ENCODE measurements at regions not wholly inside any gene's neighbourhood (a gene's known extent, or its start where the extent isn't known, plus 50 kb on each side); places are given as distances from the start of the nearest gene placed in this dataset.

DNA sequence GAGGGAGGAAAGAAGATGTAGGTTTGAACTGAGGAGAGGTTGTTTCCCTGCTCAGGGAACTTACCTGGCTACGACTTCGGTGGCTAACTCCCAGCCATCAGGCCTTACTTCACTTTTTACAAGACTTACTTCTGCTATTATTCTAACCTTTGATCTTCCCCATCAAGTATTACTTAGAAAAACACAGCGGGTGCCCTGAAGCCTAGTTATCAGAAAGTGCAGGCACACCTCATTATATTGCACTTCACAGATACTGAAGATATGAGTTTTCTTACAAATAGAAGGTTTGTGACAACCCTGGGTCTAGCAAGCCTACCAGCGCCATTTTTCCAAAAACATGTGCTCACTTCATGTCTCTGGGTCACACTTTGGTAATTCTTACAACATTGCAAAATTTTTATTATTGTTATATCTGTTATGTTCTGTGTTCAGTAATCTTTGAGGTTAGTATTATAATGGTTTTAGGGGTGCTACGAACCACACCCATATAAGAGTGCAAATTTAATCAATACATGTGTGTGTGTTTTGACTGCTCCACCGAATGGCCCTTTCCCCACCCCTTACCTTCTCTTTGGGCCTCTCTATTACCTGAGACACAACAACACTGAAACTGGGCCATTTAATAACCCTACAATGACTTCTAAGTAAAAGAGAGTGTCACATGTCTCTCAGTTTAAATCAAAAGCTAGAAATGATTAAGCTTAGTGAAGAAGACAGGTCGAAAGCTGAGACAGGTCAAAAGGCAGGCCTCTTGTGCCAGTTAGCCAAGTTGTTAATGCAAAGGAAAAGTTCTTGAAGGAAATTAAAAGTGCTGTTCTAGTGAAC is 2102.7 kb upstream of the WWC1 start:
- TF ChIP-seq, protein P1, sequence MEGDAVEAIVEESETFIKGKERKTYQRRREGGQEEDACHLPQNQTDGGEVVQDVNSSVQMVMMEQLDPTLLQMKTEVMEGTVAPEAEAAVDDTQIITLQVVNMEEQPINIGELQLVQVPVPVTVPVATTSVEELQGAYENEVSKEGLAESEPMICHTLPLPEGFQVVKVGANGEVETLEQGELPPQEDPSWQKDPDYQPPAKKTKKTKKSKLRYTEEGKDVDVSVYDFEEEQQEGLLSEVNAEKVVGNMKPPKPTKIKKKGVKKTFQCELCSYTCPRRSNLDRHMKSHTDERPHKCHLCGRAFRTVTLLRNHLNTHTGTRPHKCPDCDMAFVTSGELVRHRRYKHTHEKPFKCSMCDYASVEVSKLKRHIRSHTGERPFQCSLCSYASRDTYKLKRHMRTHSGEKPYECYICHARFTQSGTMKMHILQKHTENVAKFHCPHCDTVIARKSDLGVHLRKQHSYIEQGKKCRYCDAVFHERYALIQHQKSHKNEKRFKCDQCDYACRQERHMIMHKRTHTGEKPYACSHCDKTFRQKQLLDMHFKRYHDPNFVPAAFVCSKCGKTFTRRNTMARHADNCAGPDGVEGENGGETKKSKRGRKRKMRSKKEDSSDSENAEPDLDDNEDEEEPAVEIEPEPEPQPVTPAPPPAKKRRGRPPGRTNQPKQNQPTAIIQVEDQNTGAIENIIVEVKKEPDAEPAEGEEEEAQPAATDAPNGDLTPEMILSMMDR (IDR thresholded peaks at IDR 0.05), result no peak
- no peak overlapping the region for H3K4me3 ChIP-seq
- no peak for DNase-seq (ENCODE audit: low spot score)
- no peak overlapping the region for H3K27ac ChIP-seq

DNA sequence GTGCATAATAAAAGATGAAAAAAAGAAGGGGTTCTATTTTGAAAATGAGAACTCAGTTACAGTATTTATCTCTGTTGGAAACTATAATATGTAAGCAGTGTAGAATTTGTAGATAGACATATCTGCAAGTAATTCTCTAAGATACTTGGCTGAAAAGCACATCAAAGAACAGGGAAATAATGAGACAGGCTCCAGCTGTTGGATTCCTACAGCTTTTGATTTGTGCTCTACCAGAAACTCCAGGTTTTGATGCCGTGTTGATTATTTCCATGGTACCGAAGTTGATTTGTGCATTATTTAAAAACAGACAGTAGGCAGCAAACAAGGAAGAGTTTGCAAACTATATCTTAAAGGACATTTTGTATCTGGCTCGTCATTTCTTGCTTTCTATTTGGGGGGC is 2098.7 kb upstream of the WWC1 start:
- Histone ChIP-seq H3K27ac (no peak overlapping the region), H3K4me3 (no peak overlapping the region)
- TF ChIP-seq, protein P1 (IDR thresholded peaks at IDR 0.05), result no peak
- no peak for DNase-seq (ENCODE audit: low spot score)

DNA sequence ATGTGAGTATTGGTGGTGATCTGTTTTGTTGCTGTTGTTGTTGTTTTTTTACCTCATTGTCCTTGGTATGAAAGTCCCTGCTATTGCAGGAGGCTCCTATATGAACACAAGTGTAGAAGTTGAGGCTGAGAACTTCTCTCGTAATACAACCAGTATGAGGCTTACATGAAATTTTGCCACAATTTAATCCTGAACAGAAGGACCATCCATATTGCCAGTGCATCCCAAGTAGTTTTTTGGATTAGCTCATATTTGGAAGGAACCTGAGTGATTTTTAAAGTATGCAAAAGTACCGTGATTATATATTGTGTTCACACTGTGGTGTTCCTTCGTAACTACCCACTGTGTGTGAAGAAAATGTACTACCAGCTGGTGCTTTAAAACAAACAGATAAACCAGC is 2095.5 kb upstream of the WWC1 start:
- no peak overlapping the region for H3K27ac ChIP-seq
- no peak overlapping the region for H3K4me3 ChIP-seq
- no peak for DNase-seq (ENCODE audit: low spot score)
- TF ChIP-seq, protein P1 (IDR thresholded peaks at IDR 0.05), result no peak

DNA sequence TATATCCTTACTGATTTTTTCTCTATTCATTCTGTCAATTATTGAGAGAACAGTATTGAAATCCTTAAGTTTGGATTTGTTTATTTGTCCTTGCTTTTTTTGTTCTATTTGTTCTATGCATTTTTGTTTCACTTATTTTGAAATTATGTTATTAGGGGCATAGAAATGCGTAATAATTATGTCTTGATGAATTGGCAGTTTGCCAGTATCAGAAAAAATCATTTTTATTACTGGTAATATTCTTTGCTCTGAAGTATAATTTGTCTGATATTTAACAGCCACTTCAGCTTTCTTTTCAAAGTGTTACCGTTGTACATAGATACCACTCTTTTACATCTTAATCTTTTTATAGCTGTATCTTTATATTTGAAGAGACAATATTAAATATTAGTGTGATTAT is 2090.9 kb upstream of the WWC1 start:
- no peak for DNase-seq (ENCODE audit: low spot score)
- no peak overlapping the region for H3K4me3 ChIP-seq
- H3K27ac ChIP-seq, result no peak overlapping the region
- TF ChIP-seq, protein P1 (IDR thresholded peaks at IDR 0.05), result no peak

DNA sequence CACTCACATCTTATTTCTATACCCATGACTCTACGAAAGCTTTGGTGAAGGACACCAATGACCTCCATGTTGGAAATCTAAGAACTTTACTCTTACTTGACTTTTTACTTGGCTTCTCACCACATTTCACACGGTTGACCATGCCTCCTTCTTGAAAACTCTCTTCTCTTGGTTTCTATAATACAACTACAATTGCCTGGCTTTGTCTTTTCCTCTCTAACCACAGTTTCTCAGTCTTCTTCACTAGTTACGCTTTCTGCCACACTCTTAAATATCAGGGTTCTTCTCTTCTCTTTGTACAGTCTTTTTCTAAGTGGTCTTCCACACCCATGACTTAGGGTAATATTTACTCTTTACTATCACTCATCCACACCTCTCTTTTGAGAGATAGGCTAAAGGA is 2079.8 kb upstream of the WWC1 start:
- Histone ChIP-seq H3K4me3 (no peak overlapping the region), H3K27ac (no peak overlapping the region)
- DNase-seq (ENCODE audit: low spot score), result no peak
- TF ChIP-seq, protein P1 (IDR thresholded peaks at IDR 0.05), result no peak

DNA sequence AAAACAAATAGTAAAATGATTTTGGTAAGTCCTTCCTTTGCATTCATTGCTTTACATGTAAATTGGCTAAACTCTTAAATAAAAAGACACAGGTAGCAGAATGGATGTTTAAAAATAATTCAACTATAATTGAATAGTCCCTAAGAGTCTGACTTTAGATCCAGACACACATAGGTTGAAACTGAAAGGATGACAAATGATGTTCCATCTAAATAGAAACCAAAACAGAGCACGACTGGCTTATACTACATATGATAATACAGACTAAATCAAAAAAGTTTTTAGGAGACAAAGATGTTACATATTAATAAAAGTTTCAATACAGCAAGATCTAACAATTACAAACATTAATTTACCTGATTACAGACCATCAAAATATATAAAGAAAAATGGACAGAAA is 2055.1 kb upstream of the WWC1 start:
- H3K27ac ChIP-seq, result no peak overlapping the region
- no peak overlapping the region for H3K4me3 ChIP-seq
- TF ChIP-seq, protein P1 (IDR thresholded peaks at IDR 0.05), result no peak
- no peak for DNase-seq (ENCODE audit: low spot score)

DNA sequence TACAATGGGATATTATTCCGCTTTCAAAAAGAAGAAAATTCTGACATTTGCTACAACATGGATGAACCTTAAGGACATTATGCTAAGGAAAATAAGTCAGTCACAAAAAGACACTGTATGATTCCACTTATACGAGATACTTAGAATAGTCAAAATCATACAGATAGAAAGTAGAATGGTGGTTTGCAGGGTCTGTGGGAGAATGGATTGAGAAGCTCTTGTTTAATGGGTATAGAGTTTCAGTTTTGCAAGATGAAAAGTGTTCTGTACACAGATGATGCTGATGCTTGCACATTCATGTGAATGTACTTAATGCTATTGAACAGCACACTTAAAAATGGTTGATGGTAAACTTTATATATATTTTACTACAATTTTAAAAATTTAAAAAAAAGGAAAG is 2050.7 kb upstream of the WWC1 start:
- no peak overlapping the region for H3K4me3 ChIP-seq
- no peak for DNase-seq (ENCODE audit: low spot score)
- no peak overlapping the region for H3K27ac ChIP-seq
- TF ChIP-seq, protein P1 (IDR thresholded peaks at IDR 0.05), result no peak
